OCI-LY7 (cell line): ENCODE measurements at regions not wholly inside any gene's neighbourhood (a gene's known extent, or its start where the extent isn't known, plus 50 kb on each side); places are given as distances from the start of the nearest gene placed in this dataset.
A peak's percentile ranks its signal among the peaks of the same experiment; 100 is the strongest.

Source experiments
- BruUV-seq: library from RNA; stranded (reverse); fragments of 400-500 nt; replicated peaks from 2 replicates; lab custom pipeline; 2021; lab: Mats Ljungman, UMichigan
- CTCF ChIA-PET: fragments of 300-600 bp; sonication (Branson Sonifier 250); formaldehyde crosslinking; loops from one replicate; lab custom pipeline; 2022; ENCODE audit warnings: antibody characterized with exemption; ENCODE audit not compliant: unreplicated experiment; lab: Charles Lee
- POLR2A ChIA-PET: fragments of 300-600 bp; sonication (Branson Sonifier 250); formaldehyde crosslinking; loops from one replicate; lab custom pipeline; 2022; ENCODE audit warnings: antibody characterized with exemption; lab: Charles Lee
- DNase-seq: peaks from one replicate; pipeline ENCODE4 v3.0.0-alpha.2; 2015; ENCODE audit warnings: low spot score
- H2AFZ ChIP-seq: fragments of 200-600 bp; sonication (generic), shearing (Covaris generic); 2 replicates; pipeline ENCODE4 v1.6.1; 2014; ENCODE audit warnings: mild to moderate bottlenecking, antibody characterized with exemption, low read length, moderate library complexity
- H3K27ac ChIP-seq: fragments of 200-600 bp; sonication (generic); 2 replicates; pipeline ENCODE4 v1.5.1; 2014; ENCODE audit warnings: mixed run types, low read depth, mild to moderate bottlenecking, moderate library complexity, low read length, inconsistent platforms; ENCODE audit not compliant: poor library complexity, severe bottlenecking
- H3K36me3 ChIP-seq: fragments of 200-600 bp; sonication (generic); 2 replicates; pipeline ENCODE4 v1.6.1; 2014; ENCODE audit warnings: mild to moderate bottlenecking, antibody characterized with exemption, low read length, moderate library complexity, mixed read lengths; ENCODE audit not compliant: insufficient read depth
- H3K4me1 ChIP-seq: fragments of 200-600 bp; sonication (generic); 2 replicates; pipeline ENCODE4 v1.5.1; 2014; ENCODE audit warnings: mild to moderate bottlenecking, low read length; ENCODE audit not compliant: insufficient read depth, poor library complexity, severe bottlenecking
- H3K4me2 ChIP-seq: fragments of 200-600 bp; sonication (generic); 2 replicates; pipeline ENCODE4 v1.6.1; 2014; ENCODE audit warnings: mild to moderate bottlenecking, low read length
- H3K4me3 ChIP-seq: fragments of 200-600 bp; sonication (generic); 2 replicates; pipeline ENCODE4 v1.5.1; 2014; ENCODE audit warnings: mild to moderate bottlenecking, low read depth, low read length; ENCODE audit not compliant: poor library complexity, severe bottlenecking
- H3K79me2 ChIP-seq: fragments of 200-600 bp; sonication (generic); 2 replicates; pipeline ENCODE4 v1.6.1; 2016; ENCODE audit warnings: low read depth, mild to moderate bottlenecking, low read length, moderate library complexity, mixed read lengths; ENCODE audit not compliant: insufficient read depth
- H3K9me2 ChIP-seq: fragments of 200-600 bp; sonication (generic); 2 replicates; pipeline ENCODE4 v1.6.1; 2016; ENCODE audit warnings: mild to moderate bottlenecking, low read length, mixed read lengths; ENCODE audit not compliant: insufficient read depth
- H3K9me3 ChIP-seq: fragments of 200-600 bp; sonication (generic); 2 replicates; pipeline ENCODE4 v1.6.1; 2014; ENCODE audit warnings: mild to moderate bottlenecking, mixed run types, low read length, mixed read lengths
- H4K20me1 ChIP-seq: fragments of 200-600 bp; sonication (generic); 2 replicates; pipeline ENCODE4 v1.6.1; 2014; ENCODE audit warnings: mild to moderate bottlenecking, antibody characterized with exemption, low read length, moderate library complexity, mixed read lengths; ENCODE audit not compliant: insufficient read depth
- EZH2phosphoT487 ChIP-seq: fragments of 200-600 bp; sonication (generic); IDR thresholded peaks from 2 replicates; pipeline ENCODE4 v1.6.1; 2018; ENCODE audit warnings: low read depth, borderline replicate concordance, mild to moderate bottlenecking, mixed run types, antibody characterized with exemption, low read length, moderate library complexity, mixed read lengths
- intact Hi-C: fragments of 100-400 bp; cut with micrococcal nuclease; formaldehyde crosslinking; loops from one replicate; pipeline ENCODE4 v1.10.0; 2022; ENCODE audit not compliant: unreplicated experiment
- TF ChIP-seq, protein P1 (sequence below): fragments of 200-600 bp; sonication (generic); conservative IDR thresholded peaks from 2 replicates; pipeline ENCODE4 v1.5.1; 2014; ENCODE audit warnings: mild to moderate bottlenecking, antibody characterized with exemption, low read length, moderate library complexity, mixed read lengths

DNA sequence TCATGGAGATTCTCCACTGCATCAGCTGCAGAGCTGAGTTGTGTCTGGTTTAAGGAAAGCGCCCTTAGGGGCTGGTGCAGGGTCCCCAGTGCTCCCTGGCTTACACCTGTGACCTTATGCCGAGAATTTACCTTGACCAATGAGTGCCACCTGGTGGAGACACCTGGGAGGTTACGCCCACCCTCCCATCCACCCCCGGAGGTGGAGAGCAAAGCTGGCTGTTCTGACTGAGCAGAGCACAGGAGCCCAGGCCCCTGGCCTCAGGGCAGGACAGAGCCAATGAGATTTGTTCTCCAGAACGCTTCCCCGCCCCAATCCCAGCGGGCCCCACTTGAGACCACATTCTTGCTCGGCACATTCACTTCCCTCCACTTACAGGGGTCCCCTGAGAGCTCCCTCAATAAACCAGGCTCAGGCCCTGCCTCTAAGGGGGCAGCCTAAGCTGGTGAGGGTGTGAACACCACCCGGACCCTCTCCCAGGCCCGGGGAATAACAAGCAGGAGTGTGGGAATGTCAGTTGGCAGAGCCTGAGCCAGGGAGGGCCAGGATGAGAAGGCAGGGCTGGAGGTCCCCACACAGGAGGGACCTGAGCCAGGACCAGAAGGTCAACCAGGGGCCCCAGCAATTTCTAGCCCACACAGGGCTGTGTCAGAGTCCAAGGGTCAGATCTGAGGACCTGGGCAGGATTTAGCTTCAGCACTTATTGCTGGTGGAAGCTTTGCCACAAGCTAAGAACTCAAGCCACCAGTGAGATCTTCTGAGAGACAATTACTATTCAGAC, 117.1 kb downstream of the TPRA1 start:
- no TSS peak for BruUV-seq
- TF ChIP-seq, protein P1, sequence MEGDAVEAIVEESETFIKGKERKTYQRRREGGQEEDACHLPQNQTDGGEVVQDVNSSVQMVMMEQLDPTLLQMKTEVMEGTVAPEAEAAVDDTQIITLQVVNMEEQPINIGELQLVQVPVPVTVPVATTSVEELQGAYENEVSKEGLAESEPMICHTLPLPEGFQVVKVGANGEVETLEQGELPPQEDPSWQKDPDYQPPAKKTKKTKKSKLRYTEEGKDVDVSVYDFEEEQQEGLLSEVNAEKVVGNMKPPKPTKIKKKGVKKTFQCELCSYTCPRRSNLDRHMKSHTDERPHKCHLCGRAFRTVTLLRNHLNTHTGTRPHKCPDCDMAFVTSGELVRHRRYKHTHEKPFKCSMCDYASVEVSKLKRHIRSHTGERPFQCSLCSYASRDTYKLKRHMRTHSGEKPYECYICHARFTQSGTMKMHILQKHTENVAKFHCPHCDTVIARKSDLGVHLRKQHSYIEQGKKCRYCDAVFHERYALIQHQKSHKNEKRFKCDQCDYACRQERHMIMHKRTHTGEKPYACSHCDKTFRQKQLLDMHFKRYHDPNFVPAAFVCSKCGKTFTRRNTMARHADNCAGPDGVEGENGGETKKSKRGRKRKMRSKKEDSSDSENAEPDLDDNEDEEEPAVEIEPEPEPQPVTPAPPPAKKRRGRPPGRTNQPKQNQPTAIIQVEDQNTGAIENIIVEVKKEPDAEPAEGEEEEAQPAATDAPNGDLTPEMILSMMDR, result peak; percentile 66
- no peak for TF ChIP-seq EZH2phosphoT487
- peak; percentile 20 for DNase-seq
- no peaks in the 10 kb centered on the region for H3K79me2 ChIP-seq
- H3K4me3 ChIP-seq, result no peak overlapping the region
- no peaks in the 10 kb centered on the region for H4K20me1 ChIP-seq
- ChIA-PET POLR2A (no interaction called here), CTCF (interaction anchor here (0.6 kb wide), 1 partner anchor 110 kb away, joined by 6 read pairs; no protein-coding TSS in a partner anchor)
- H3K9me2 ChIP-seq, result no peaks in the 10 kb centered on the region
- no peaks in the 10 kb centered on the region for H3K9me3 ChIP-seq
- no peaks in the 10 kb centered on the region for H3K36me3 ChIP-seq
- no peak overlapping the region for H3K4me2 ChIP-seq
- H3K4me1 ChIP-seq, result no peaks in the 10 kb centered on the region
- intact Hi-C loops, result no loop called here
- no peak overlapping the region for H2AFZ ChIP-seq
- H3K27ac ChIP-seq, result no peak overlapping the region

DNA sequence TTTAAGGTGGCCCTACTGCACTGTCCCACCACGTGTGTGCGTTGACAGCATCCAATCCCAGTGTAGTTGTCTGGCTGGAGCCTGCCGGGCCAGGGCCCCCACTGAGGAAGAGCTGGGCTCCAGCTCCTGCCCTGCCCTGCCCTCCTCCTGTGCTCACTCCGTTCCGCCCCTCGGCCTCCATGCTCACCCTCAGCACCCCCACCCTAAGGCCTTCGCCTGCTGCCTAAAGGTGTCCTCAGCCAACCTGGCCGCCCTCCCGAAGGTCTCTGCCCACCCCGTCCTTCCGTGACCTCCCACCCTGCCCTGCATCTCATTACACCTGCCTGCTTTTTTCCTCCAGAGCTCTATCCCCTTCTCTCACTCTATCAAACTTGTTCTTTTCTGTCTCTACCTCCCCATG, 118.0 kb downstream of the TPRA1 start:
- Histone ChIP-seq H3K36me3 (no peaks in the 10 kb centered on the region), H3K4me2 (no peak overlapping the region), H3K4me1 (no peaks in the 10 kb centered on the region), H4K20me1 (no peaks in the 10 kb centered on the region), H3K9me3 (no peaks in the 10 kb centered on the region), H3K79me2 (no peaks in the 10 kb centered on the region), H2AFZ (no peak overlapping the region), H3K27ac (no peak overlapping the region), H3K4me3 (no peak overlapping the region), H3K9me2 (no peaks in the 10 kb centered on the region)
- ChIA-PET CTCF (interaction anchor here (0.6 kb wide), 1 partner anchor 111 kb away, joined by 6 read pairs; no protein-coding TSS in a partner anchor), POLR2A (no interaction called here)
- BruUV-seq, result no TSS peak
- DNase-seq, result no peak
- intact Hi-C loops, result no loop called here
- TF ChIP-seq EZH2phosphoT487, result no peak
- TF ChIP-seq, protein P1, result no peak

DNA sequence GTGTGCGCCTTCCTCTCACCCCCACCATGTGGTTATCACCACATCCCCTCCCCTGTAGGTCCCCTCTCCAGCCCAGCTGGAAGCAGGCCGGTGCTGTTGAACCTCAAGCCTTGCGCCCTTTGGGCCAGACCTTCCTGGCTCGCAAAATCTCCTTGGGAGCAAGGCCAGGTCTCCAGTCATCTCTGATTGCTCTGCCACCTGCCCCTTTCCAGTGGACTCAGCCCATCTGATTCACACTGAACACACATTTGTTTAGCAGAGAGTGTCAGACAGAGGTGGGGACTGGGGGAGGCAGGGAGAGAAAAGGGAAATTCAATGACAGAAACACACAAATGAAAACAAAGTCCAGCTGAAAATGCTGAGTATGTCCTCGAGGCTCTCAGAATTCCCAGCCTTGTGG, 119.4 kb downstream of the TPRA1 start:
- no peaks in the 10 kb centered on the region for H3K9me3 ChIP-seq
- ChIA-PET CTCF (no interaction called here), POLR2A (no interaction called here)
- H3K36me3 ChIP-seq, result no peaks in the 10 kb centered on the region
- no peak overlapping the region for H3K4me3 ChIP-seq
- intact Hi-C loops, result no loop called here
- no peak overlapping the region for H3K4me2 ChIP-seq
- DNase-seq, result no peak
- no peak overlapping the region for H3K27ac ChIP-seq
- no peaks in the 10 kb centered on the region for H4K20me1 ChIP-seq
- no peaks in the 10 kb centered on the region for H3K9me2 ChIP-seq
- H2AFZ ChIP-seq, result no peak overlapping the region
- no peaks in the 10 kb centered on the region for H3K79me2 ChIP-seq
- BruUV-seq, result no TSS peak
- no peaks in the 10 kb centered on the region for H3K4me1 ChIP-seq
- TF ChIP-seq EZH2phosphoT487, result no peak
- TF ChIP-seq, protein P1, result no peak
